A673 (cell line): ENCODE measurements at regions not wholly inside any gene's neighbourhood (a gene's known extent, or its start where the extent isn't known, plus 50 kb on each side); places are given as distances from the start of the nearest gene placed in this dataset.

Source experiments
- CTCF ChIP-seq: fragments of 300-800, 200-600 bp; sonication (generic); conservative IDR thresholded peaks from 2 replicates; pipeline ENCODE4 v1.5.1; 2017; ENCODE audit warnings: low read depth, mild to moderate bottlenecking, antibody characterized with exemption, low read length, moderate library complexity, mixed read lengths
- EZH2 ChIP-seq: fragments of 200-600 bp; sonication (generic); IDR thresholded peaks from 2 replicates; pipeline ENCODE4 v1.6.1; 2017; ENCODE audit warnings: borderline replicate concordance, low read depth, mild to moderate bottlenecking, mixed read lengths, antibody characterized with exemption, low read length; ENCODE audit not compliant: poor library complexity, severe bottlenecking

DNA sequence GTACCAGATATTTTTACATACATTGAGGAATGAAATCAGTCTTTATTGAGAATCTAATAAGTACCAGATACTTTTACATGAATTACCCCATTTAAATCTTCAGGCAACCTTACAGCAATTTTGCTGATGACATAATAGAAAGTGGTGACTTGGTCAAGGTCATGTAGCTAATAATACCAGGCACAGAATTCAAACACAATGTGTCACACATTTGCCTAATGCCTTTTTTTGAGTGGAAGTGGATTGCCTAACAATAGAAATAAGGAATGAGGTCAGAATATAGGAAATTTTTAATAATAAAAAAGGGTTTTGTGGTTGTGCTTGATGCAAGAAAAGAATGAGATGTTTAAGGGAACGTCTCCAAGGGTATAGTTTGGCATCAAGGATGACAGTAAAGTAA lies 466.6 kb upstream of the IGFBP3 start:
- TF ChIP-seq EZH2 (no peak), CTCF (no peak)
